Body of pancreas (tissue), 4 donors: ENCODE measurements at regions not wholly inside any gene's neighbourhood (a gene's known extent, or its start where the extent isn't known, plus 50 kb on each side); places are given as distances from the start of the nearest gene placed in this dataset.

Experiments
- POLR2A ChIP-seq, 3 donors: fragments of 450-650 bp; IDR thresholded peaks; one replicate each; pipeline ENCODE4 v1.6.1; 2016; ENCODE audit warnings: antibody characterized with exemption in 3 of 3, mild to moderate bottlenecking in 2 of 3
- TF ChIP-seq, protein P1 (sequence below), 7 experiments: fragments of 450-650 bp in 4 of 7; fragments of 200-600 bp in 3 of 7; sonication (generic) in 3 of 7; IDR thresholded peaks; one replicate each; pipeline ENCODE4 v1.5.1; 2016 to 2019; ENCODE audit warnings: antibody characterized with exemption in 7 of 7

DNA sequence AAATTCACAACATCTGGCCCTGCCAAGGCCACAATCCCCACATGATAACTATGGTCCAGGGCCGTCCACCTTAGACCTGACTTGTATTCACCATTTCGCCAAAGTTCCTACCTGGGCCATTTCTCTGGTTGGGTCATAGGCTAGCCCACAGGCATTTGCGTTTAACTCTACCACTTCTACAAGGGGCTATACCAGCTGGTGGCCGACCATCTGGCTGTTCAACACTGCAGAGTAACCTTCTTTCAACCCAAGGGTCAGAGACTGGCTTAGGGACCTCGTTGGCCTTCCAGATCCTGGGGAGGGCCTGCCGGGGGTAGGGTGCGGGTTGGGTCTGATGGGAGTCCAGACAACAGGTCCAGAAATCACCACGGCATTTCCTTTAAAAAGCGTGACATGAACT, 242.3 kb upstream of the C16orf82 start:
- no peak for TF ChIP-seq POLR2A (IDR thresholded peaks at IDR 0.05)
- TF ChIP-seq, protein P1, sequence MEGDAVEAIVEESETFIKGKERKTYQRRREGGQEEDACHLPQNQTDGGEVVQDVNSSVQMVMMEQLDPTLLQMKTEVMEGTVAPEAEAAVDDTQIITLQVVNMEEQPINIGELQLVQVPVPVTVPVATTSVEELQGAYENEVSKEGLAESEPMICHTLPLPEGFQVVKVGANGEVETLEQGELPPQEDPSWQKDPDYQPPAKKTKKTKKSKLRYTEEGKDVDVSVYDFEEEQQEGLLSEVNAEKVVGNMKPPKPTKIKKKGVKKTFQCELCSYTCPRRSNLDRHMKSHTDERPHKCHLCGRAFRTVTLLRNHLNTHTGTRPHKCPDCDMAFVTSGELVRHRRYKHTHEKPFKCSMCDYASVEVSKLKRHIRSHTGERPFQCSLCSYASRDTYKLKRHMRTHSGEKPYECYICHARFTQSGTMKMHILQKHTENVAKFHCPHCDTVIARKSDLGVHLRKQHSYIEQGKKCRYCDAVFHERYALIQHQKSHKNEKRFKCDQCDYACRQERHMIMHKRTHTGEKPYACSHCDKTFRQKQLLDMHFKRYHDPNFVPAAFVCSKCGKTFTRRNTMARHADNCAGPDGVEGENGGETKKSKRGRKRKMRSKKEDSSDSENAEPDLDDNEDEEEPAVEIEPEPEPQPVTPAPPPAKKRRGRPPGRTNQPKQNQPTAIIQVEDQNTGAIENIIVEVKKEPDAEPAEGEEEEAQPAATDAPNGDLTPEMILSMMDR (IDR thresholded peaks at IDR 0.05) = no peak
